ENCODE measurements at regions not wholly inside any gene's neighbourhood (a gene's known extent, or its start where the extent isn't known, plus 50 kb on each side); places are given as distances from the start of the nearest gene placed in this dataset.
A peak's percentile ranks its signal among the peaks of the same experiment; 100 is the strongest.

DNA sequence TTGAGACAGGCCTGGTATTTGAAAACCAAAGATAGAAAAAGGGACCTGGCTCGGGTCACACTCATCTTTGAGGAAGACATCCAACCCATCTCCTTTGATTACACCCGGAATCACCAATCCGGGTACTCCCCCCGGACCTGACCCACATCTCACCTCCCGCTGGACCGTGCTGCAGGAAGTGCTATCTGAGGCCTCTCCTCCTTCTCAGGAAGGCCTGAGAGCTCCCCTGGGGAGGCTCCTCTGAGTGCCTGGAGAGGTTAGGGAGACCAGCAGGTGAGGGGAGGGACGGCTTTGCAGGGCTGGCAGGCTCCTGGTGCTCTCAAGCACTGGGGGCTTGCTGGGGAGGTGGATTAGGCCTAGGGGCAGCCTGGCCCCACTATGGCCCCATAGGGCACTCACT is 170.9 kb downstream of the ACKR3 start:
- TF ChIP-seq ZNF274 (IDR thresholded peaks at IDR 0.05; ENCODE audit: low read depth, low read length) = no peak
- no peak for TF ChIP-seq SUZ12 (IDR thresholded peaks at IDR 0.05; ENCODE audit: extremely low read depth, insufficient read depth, insufficient read length)
- no peak for TF ChIP-seq YY1 (IDR thresholded peaks at IDR 0.05; ENCODE audit: insufficient read depth, insufficient read length)
- no peak overlapping the region for H3K4me3 ChIP-seq (ENCODE audit: insufficient read length, low read depth)
- H3K27me3 ChIP-seq (ENCODE audit: insufficient read depth, insufficient read length) = no peaks in the 10 kb centered on the region
- H3K4me1 ChIP-seq (ENCODE audit: insufficient read depth, insufficient read length) = no peaks in the 10 kb centered on the region
- no peak overlapping the region for H3K9ac ChIP-seq (ENCODE audit: insufficient read length, low read depth)
- no peaks in the 10 kb centered on the region for H3K9me3 ChIP-seq (ENCODE audit: insufficient read depth, low read length)
- H3K36me3 ChIP-seq (ENCODE audit: insufficient read depth, insufficient read length, low read length) = no peaks in the 10 kb centered on the region
- DNase-seq (ENCODE audit: low read depth, low spot score) = no peak

- Histone ChIP-seq H3K4me3 (ENCODE audit: insufficient read length, low read depth) (no peak overlapping the region), H3K36me3 (ENCODE audit: insufficient read depth, insufficient read length, low read length) (no peaks in the 10 kb centered on the region), H3K4me1 (ENCODE audit: insufficient read depth, insufficient read length) (peaks cover 4% of the 10 kb centered on the region), H3K27me3 (ENCODE audit: insufficient read depth, insufficient read length) (no peaks in the 10 kb centered on the region), H3K9ac (ENCODE audit: insufficient read length, low read depth) (no peak overlapping the region), H3K9me3 (ENCODE audit: insufficient read depth, low read length) (no peaks in the 10 kb centered on the region)
- no peak for TF ChIP-seq YY1 (IDR thresholded peaks at IDR 0.05; ENCODE audit: insufficient read depth, insufficient read length)
- no peak for TF ChIP-seq ZNF274 (IDR thresholded peaks at IDR 0.05; ENCODE audit: low read depth, low read length)
- no peak for TF ChIP-seq SUZ12 (IDR thresholded peaks at IDR 0.05; ENCODE audit: extremely low read depth, insufficient read depth, insufficient read length)
- no peak for DNase-seq (ENCODE audit: low read depth, low spot score)
Observed at GRCh38 chr2:236743039-236743920, 173.7 kb downstream of the ACKR3 start.

DNA sequence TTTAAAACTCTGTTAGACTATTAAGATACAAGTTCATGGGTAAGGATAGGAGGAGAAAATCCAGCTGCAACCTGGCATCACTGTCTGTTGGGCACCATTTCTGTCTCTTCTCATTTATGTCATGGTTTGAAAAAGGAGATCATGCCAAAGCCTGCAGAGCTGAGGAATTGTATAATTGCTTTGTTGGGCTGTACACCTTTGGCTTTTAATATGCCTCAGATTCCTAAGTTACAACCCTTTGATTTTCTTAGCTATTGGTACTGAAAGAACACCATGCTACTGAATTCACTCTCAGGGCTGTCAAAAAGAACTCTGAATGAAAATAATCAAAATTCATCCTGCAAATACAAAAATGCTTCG is 174.3 kb downstream of the ACKR3 start:
- TF ChIP-seq SUZ12 (IDR thresholded peaks at IDR 0.05; ENCODE audit: extremely low read depth, insufficient read depth, insufficient read length) (no peak), YY1 (IDR thresholded peaks at IDR 0.05; ENCODE audit: insufficient read depth, insufficient read length) (no peak), ZNF274 (IDR thresholded peaks at IDR 0.05; ENCODE audit: low read depth, low read length) (no peak)
- Histone ChIP-seq H3K9ac (ENCODE audit: insufficient read length, low read depth) (no peak overlapping the region), H3K4me3 (ENCODE audit: insufficient read length, low read depth) (no peak overlapping the region), H3K36me3 (ENCODE audit: insufficient read depth, insufficient read length, low read length) (no peaks in the 10 kb centered on the region), H3K9me3 (ENCODE audit: insufficient read depth, low read length) (no peaks in the 10 kb centered on the region), H3K4me1 (ENCODE audit: insufficient read depth, insufficient read length) (peaks cover 4% of the 10 kb centered on the region), H3K27me3 (ENCODE audit: insufficient read depth, insufficient read length) (no peaks in the 10 kb centered on the region)
- DNase-seq (ENCODE audit: low read depth, low spot score) = no peak

DNA sequence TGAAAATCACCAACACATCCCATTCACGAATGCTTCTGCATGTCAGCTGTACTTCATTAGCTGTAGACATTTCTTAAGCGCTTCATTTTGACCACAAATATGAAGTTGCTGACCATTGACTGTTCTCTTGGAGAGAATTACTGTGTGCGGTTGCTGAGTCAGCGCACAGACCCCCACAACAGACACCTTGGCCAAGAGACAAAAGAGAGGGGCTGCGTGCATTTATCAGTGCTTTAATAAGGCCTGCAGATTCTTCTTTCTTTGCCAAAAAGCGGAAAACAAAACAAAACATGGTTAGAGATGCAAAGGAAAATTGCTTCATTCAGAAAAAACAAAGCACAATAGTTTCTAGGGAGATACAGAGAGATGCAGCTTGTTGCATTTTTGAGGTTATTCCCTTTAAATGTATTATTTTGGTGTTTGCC is 174.7 kb downstream of the ACKR3 start:
- Histone ChIP-seq H3K27me3 (ENCODE audit: insufficient read depth, insufficient read length) (no peaks in the 10 kb centered on the region), H3K4me3 (ENCODE audit: insufficient read length, low read depth) (no peak overlapping the region), H3K9me3 (ENCODE audit: insufficient read depth, low read length) (no peaks in the 10 kb centered on the region), H3K36me3 (ENCODE audit: insufficient read depth, insufficient read length, low read length) (no peaks in the 10 kb centered on the region), H3K9ac (ENCODE audit: insufficient read length, low read depth) (no peak overlapping the region), H3K4me1 (ENCODE audit: insufficient read depth, insufficient read length) (peaks cover 4% of the 10 kb centered on the region)
- no peak for DNase-seq (ENCODE audit: low read depth, low spot score)
- TF ChIP-seq ZNF274 (IDR thresholded peaks at IDR 0.05; ENCODE audit: low read depth, low read length) = no peak
- TF ChIP-seq YY1 (IDR thresholded peaks at IDR 0.05; ENCODE audit: insufficient read depth, insufficient read length) = no peak
- no peak for TF ChIP-seq SUZ12 (IDR thresholded peaks at IDR 0.05; ENCODE audit: extremely low read depth, insufficient read depth, insufficient read length)

GRCh38 chr2:236744716-236745115 is 175.1 kb downstream of the ACKR3 start:
- peaks cover 7% of the 10 kb centered on the region for H3K4me1 ChIP-seq (ENCODE audit: insufficient read depth, insufficient read length)
- no peak for DNase-seq (ENCODE audit: low read depth, low spot score)
- TF ChIP-seq ZNF274 (IDR thresholded peaks at IDR 0.05; ENCODE audit: low read depth, low read length) (no peak), SUZ12 (IDR thresholded peaks at IDR 0.05; ENCODE audit: extremely low read depth, insufficient read depth, insufficient read length) (no peak)
- H3K9me3 ChIP-seq (ENCODE audit: insufficient read depth, low read length) = no peaks in the 10 kb centered on the region
- H3K27me3 ChIP-seq (ENCODE audit: insufficient read depth, insufficient read length) = no peaks in the 10 kb centered on the region
- no peak overlapping the region for H3K9ac ChIP-seq (ENCODE audit: insufficient read length, low read depth)
- no peak overlapping the region for H3K4me3 ChIP-seq (ENCODE audit: insufficient read length, low read depth)
- H3K36me3 ChIP-seq (ENCODE audit: insufficient read depth, insufficient read length, low read length) = no peaks in the 10 kb centered on the region

- no peaks in the 10 kb centered on the region for H3K27me3 ChIP-seq (ENCODE audit: insufficient read depth, insufficient read length)
- no peaks in the 10 kb centered on the region for H3K36me3 ChIP-seq (ENCODE audit: insufficient read depth, insufficient read length, low read length)
- TF ChIP-seq ZNF274 (IDR thresholded peaks at IDR 0.05; ENCODE audit: low read depth, low read length) (no peak), SUZ12 (IDR thresholded peaks at IDR 0.05; ENCODE audit: extremely low read depth, insufficient read depth, insufficient read length) (no peak), YY1 (IDR thresholded peaks at IDR 0.05; ENCODE audit: insufficient read depth, insufficient read length) (no peak)
- no peaks in the 10 kb centered on the region for H3K9me3 ChIP-seq (ENCODE audit: insufficient read depth, low read length)
- DNase-seq (ENCODE audit: low read depth, low spot score) = peak; percentile 5
- no peak overlapping the region for H3K4me3 ChIP-seq (ENCODE audit: insufficient read length, low read depth)
- no peak overlapping the region for H3K9ac ChIP-seq (ENCODE audit: insufficient read length, low read depth)
- H3K4me1 ChIP-seq (ENCODE audit: insufficient read depth, insufficient read length) = peaks cover 9% of the 10 kb centered on the region
Observed at GRCh38 chr2:236745420-236746210, 176.0 kb downstream of the ACKR3 start.

DNA sequence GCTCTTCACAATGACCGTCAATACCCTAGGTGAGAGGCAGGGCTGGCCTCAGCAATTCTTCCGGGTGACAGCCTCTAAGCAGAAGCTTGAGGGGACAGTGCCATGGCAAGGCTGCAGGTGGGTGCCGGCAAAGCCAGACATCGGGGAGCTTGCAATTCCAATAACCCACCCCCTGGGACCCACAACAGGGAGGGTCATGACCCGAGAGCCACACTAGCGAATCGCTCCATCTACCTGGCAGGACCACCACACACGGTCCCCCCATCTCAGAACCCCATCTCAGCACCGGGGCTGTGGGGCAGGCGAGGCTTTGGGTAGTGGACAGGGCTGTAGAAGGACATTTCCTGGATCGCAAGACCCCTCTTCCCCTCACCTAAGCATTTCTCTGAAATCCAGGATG is 177.2 kb downstream of the ACKR3 start:
- no peaks in the 10 kb centered on the region for H3K27me3 ChIP-seq (ENCODE audit: insufficient read depth, insufficient read length)

More for the DNA sequence above, 177.2 kb downstream of the ACKR3 start:
- H3K4me1 ChIP-seq (ENCODE audit: insufficient read depth, insufficient read length) = peaks cover 13% of the 10 kb centered on the region
- DNase-seq (ENCODE audit: low read depth, low spot score) = no peak
- H3K36me3 ChIP-seq (ENCODE audit: insufficient read depth, insufficient read length, low read length) = no peaks in the 10 kb centered on the region
- no peak overlapping the region for H3K9ac ChIP-seq (ENCODE audit: insufficient read length, low read depth)
- TF ChIP-seq SUZ12 (IDR thresholded peaks at IDR 0.05; ENCODE audit: extremely low read depth, insufficient read depth, insufficient read length) = no peak
- TF ChIP-seq YY1 (IDR thresholded peaks at IDR 0.05; ENCODE audit: insufficient read depth, insufficient read length) = no peak
- no peak for TF ChIP-seq ZNF274 (IDR thresholded peaks at IDR 0.05; ENCODE audit: low read depth, low read length)
- no peak overlapping the region for H3K4me3 ChIP-seq (ENCODE audit: insufficient read length, low read depth)
- no peaks in the 10 kb centered on the region for H3K9me3 ChIP-seq (ENCODE audit: insufficient read depth, low read length)

Measured in NT2/D1 (cell line).